HL-60 (cell line): ENCODE measurements at regions not wholly inside any gene's neighbourhood (a gene's known extent, or its start where the extent isn't known, plus 50 kb on each side); places are given as distances from the start of the nearest gene placed in this dataset.

Experiments
- DNase-seq, 2 experiments: peaks; one replicate each; pipeline ENCODE4 v3.0.0-alpha.2; 2010 to 2020; ENCODE audit warnings: low read depth in 1 of 2, low spot score in 1 of 2
- H3K27ac ChIP-seq: fragments of 250-450 bp; sonication (Bioruptor Pico); replicated peaks from 2 replicates; pipeline ENCODE4 v1.5.1; 2020; ENCODE audit warnings: mild to moderate bottlenecking, moderate library complexity
- H3K27me3 ChIP-seq: fragments of 250-450 bp; sonication (Bioruptor Pico); 2 replicates; pipeline ENCODE4 v1.5.1; 2021; ENCODE audit warnings: mild to moderate bottlenecking, moderate library complexity; ENCODE audit not compliant: insufficient read depth, poor library complexity, severe bottlenecking
- H3K4me3 ChIP-seq: replicated peaks from 2 replicates; pipeline ENCODE4 v1.5.1; 2011; ENCODE audit warnings: mild to moderate bottlenecking, control low read depth, low read length; ENCODE audit not compliant: insufficient read depth
- GABPA ChIP-seq: IDR thresholded peaks from 2 replicates; pipeline ENCODE4 v1.6.1; 2012; ENCODE audit warnings: low read depth
- POLR2AphosphoS5 ChIP-seq: IDR thresholded peaks from 2 replicates; pipeline ENCODE4 v1.6.1; 2012; ENCODE audit warnings: low read depth
- SPI1 ChIP-seq: IDR thresholded peaks from 2 replicates; pipeline ENCODE4 v1.6.1; 2012; ENCODE audit warnings: low read depth, mild to moderate bottlenecking, borderline replicate concordance
- TF ChIP-seq, protein P1 (sequence below): IDR thresholded peaks from 2 replicates; pipeline ENCODE4 v1.6.1; 2012; ENCODE audit warnings: low read depth; ENCODE audit not compliant: insufficient replicate concordance
- TF ChIP-seq, protein P2 (sequence below): IDR thresholded peaks from one replicate; pipeline ENCODE4 v1.5.1; 2011; ENCODE audit warnings: low read length, control low read depth, inconsistent platforms; ENCODE audit not compliant: insufficient read depth

DNA sequence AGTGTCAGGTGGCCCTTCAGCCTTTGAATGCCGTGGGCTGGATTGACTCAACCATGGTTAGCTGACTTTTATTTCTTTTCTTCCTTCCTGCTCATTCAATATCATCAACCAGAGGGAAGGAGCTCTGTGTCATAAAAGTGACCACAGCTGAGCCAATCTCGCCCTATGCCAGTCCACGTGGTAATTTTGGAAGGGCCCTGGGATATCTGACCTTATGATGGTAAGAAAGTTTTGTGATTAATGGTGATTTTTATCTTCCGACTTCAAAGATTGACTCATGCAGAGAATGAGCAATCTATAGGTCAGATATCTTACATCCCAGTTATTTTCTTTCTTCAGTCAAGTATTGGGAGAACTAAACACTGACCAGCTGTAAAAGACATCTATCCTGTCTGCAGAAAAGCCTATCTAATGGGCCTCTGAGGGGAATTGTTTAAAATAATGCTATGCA lies 170.3 kb downstream of the ZC3H11B start:
- no peaks in the 10 kb centered on the region for H3K27me3 ChIP-seq
- no peak overlapping the region for H3K4me3 ChIP-seq
- H3K27ac ChIP-seq, result no peak overlapping the region
- TF ChIP-seq GABPA, result no peak
- TF ChIP-seq, protein P1, sequence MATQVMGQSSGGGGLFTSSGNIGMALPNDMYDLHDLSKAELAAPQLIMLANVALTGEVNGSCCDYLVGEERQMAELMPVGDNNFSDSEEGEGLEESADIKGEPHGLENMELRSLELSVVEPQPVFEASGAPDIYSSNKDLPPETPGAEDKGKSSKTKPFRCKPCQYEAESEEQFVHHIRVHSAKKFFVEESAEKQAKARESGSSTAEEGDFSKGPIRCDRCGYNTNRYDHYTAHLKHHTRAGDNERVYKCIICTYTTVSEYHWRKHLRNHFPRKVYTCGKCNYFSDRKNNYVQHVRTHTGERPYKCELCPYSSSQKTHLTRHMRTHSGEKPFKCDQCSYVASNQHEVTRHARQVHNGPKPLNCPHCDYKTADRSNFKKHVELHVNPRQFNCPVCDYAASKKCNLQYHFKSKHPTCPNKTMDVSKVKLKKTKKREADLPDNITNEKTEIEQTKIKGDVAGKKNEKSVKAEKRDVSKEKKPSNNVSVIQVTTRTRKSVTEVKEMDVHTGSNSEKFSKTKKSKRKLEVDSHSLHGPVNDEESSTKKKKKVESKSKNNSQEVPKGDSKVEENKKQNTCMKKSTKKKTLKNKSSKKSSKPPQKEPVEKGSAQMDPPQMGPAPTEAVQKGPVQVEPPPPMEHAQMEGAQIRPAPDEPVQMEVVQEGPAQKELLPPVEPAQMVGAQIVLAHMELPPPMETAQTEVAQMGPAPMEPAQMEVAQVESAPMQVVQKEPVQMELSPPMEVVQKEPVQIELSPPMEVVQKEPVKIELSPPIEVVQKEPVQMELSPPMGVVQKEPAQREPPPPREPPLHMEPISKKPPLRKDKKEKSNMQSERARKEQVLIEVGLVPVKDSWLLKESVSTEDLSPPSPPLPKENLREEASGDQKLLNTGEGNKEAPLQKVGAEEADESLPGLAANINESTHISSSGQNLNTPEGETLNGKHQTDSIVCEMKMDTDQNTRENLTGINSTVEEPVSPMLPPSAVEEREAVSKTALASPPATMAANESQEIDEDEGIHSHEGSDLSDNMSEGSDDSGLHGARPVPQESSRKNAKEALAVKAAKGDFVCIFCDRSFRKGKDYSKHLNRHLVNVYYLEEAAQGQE, result no peak
- no peak for TF ChIP-seq SPI1
- TF ChIP-seq, protein P2, sequence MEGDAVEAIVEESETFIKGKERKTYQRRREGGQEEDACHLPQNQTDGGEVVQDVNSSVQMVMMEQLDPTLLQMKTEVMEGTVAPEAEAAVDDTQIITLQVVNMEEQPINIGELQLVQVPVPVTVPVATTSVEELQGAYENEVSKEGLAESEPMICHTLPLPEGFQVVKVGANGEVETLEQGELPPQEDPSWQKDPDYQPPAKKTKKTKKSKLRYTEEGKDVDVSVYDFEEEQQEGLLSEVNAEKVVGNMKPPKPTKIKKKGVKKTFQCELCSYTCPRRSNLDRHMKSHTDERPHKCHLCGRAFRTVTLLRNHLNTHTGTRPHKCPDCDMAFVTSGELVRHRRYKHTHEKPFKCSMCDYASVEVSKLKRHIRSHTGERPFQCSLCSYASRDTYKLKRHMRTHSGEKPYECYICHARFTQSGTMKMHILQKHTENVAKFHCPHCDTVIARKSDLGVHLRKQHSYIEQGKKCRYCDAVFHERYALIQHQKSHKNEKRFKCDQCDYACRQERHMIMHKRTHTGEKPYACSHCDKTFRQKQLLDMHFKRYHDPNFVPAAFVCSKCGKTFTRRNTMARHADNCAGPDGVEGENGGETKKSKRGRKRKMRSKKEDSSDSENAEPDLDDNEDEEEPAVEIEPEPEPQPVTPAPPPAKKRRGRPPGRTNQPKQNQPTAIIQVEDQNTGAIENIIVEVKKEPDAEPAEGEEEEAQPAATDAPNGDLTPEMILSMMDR, result no peak
- no peak for TF ChIP-seq POLR2AphosphoS5
- no peak for DNase-seq

DNA sequence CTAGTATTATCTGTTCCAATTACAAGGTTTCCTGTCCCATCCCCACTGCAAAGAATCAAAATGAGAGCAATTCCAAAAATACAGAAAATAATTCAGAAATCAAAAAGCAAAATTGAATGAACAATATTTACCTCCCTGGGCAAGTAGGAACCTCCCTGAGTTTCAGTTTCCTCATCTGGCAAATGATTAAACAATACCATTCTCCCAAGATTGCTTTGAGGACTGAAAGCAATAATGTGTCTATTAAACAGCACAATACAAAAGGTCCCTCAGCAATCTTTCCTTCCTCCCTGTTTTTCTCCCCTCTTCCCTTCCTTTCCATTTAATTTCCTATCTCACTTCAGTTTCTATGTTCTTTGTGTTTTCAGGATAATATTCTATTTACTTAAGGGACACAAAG lies 171.0 kb downstream of the ZC3H11B start:
- DNase-seq, result no peak
- TF ChIP-seq POLR2AphosphoS5 (no peak), GABPA (no peak)
- TF ChIP-seq, protein P1, result no peak

DNA sequence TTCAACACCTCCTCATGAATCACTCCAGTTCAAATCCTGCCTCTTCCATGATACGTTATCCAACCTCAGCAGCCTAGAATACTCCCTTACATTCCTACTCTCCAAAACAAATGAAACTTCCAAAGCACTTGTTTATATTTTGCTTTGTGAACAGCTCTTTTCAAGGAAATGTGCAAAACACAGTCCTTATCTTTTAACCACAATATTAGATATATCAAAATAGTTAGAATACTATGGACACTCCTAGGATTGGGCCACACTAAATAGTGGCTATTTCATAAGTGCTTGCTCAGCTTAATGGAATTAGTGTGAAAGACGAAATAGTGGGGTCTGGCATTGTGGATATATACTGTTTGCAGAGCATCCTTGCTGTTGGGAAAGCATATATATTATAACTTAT lies 173.5 kb downstream of the ZC3H11B start:
- DNase-seq, result no peak
- H3K27ac ChIP-seq, result no peak overlapping the region
- H3K27me3 ChIP-seq, result no peaks in the 10 kb centered on the region
- H3K4me3 ChIP-seq, result no peak overlapping the region
- TF ChIP-seq GABPA, result no peak
- TF ChIP-seq, protein P1, result no peak
- no peak for TF ChIP-seq SPI1
- TF ChIP-seq, protein P2, result no peak
- TF ChIP-seq POLR2AphosphoS5, result no peak

More for the DNA sequence above, 171.0 kb downstream of the ZC3H11B start:
- no peaks in the 10 kb centered on the region for H3K27me3 ChIP-seq
- H3K27ac ChIP-seq, result no peak overlapping the region
- no peak overlapping the region for H3K4me3 ChIP-seq

DNA sequence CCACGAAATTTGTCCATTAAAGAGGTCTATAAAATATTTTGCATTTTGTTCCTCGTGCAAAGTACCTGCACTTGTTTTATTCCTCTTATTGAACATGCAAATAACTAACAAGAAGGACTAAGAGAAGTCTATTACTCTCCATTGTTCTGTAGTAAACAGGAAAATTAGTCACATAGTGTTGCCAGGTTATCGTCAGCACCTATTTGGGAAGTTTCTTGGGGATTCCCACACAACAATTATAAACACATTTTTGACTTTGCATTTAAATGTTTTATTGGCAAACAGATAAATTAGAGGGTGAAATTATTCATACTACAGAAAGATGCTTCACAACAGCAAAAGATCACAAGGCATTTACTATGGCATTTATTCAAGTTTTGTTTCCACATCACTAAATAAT lies 174.5 kb downstream of the ZC3H11B start:
- no peaks in the 10 kb centered on the region for H3K27me3 ChIP-seq
- DNase-seq, result no peak
- no peak overlapping the region for H3K27ac ChIP-seq
- TF ChIP-seq POLR2AphosphoS5, result no peak
- TF ChIP-seq, protein P1, result no peak
- no peak for TF ChIP-seq GABPA
- no peak overlapping the region for H3K4me3 ChIP-seq
